Mesothelial cell of epicardium (in vitro differentiated cells): ENCODE measurements at regions not wholly inside any gene's neighbourhood (a gene's known extent, or its start where the extent isn't known, plus 50 kb on each side); places are given as distances from the start of the nearest gene placed in this dataset.

Source experiments
- DNase-seq, 2 experiments: peaks; one replicate each; pipeline ENCODE4 v3.0.0; 2021; ENCODE audit warnings: low spot score in 2 of 2; ENCODE audit not compliant: unreplicated experiment in 2 of 2
- H3K27ac Mint-ChIP-seq: 2 replicates; pipeline ENCODE4 v1.8.0; 2021; ENCODE audit warnings: mixed read lengths
- H3K27me3 Mint-ChIP-seq: 2 replicates; pipeline ENCODE4 v1.8.0; 2021; ENCODE audit warnings: low read depth, mixed read lengths
- H3K36me3 Mint-ChIP-seq: 2 replicates; pipeline ENCODE4 v1.8.0; 2021; ENCODE audit warnings: mixed read lengths
- H3K4me1 Mint-ChIP-seq: 2 replicates; pipeline ENCODE4 v1.8.0; 2021; ENCODE audit warnings: mixed read lengths
- H3K4me3 Mint-ChIP-seq: 2 replicates; pipeline ENCODE4 v1.8.0; 2021; ENCODE audit warnings: mild to moderate bottlenecking, moderate library complexity, mixed read lengths
- H3K9me3 Mint-ChIP-seq: 2 replicates; pipeline ENCODE4 v1.8.0; 2021; ENCODE audit warnings: mixed read lengths
- CTCF ChIP-seq: fragments of 200-600 bp; sonication (generic); IDR thresholded peaks from one replicate; pipeline ENCODE4 v1.5.0; 2021; ENCODE audit warnings: antibody characterized with exemption; ENCODE audit not compliant: unreplicated experiment

GRCh38 chr2:239670463-239671120, 269.8 kb upstream of the HDAC4 start:
- Mint-ChIP-seq H3K27me3 (peaks cover 23% of the 10 kb centered on the region), H3K4me1 (no peaks in the 10 kb centered on the region), H3K27ac (no peak overlapping the region), H3K4me3 (no peak overlapping the region), H3K9me3 (no peaks in the 10 kb centered on the region), H3K36me3 (no peaks in the 10 kb centered on the region)
- no peak for TF ChIP-seq CTCF
- no peak for DNase-seq

- no peak overlapping the region for H3K4me3 Mint-ChIP-seq
- TF ChIP-seq CTCF, result no peak
- no peak overlapping the region for H3K27ac Mint-ChIP-seq
- H3K36me3 Mint-ChIP-seq, result no peaks in the 10 kb centered on the region
- peaks cover under 1% of the 10 kb centered on the region for H3K9me3 Mint-ChIP-seq
- peaks cover 23% of the 10 kb centered on the region for H3K27me3 Mint-ChIP-seq
- DNase-seq, result peak in 1 of 2 experiments; percentile 27
- H3K4me1 Mint-ChIP-seq, result no peaks in the 10 kb centered on the region
Observed at GRCh38 chr2:239669899-239670460, 269.2 kb upstream of the HDAC4 start.

GRCh38 chr2:239669181-239669898, 268.5 kb upstream of the HDAC4 start:
- no peaks in the 10 kb centered on the region for H3K4me1 Mint-ChIP-seq
- no peaks in the 10 kb centered on the region for H3K36me3 Mint-ChIP-seq
- no peak overlapping the region for H3K4me3 Mint-ChIP-seq
- H3K9me3 Mint-ChIP-seq, result peaks cover 3% of the 10 kb centered on the region
- DNase-seq, result no peak
- peaks cover 23% of the 10 kb centered on the region for H3K27me3 Mint-ChIP-seq
- TF ChIP-seq CTCF, result no peak
- no peak overlapping the region for H3K27ac Mint-ChIP-seq

GRCh38 chr2:239668651-239669050, 267.8 kb upstream of the HDAC4 start:
- Mint-ChIP-seq H3K27ac (no peak overlapping the region), H3K4me1 (no peaks in the 10 kb centered on the region), H3K27me3 (peaks cover 24% of the 10 kb centered on the region), H3K9me3 (peaks cover 3% of the 10 kb centered on the region), H3K4me3 (no peak overlapping the region), H3K36me3 (no peaks in the 10 kb centered on the region)
- DNase-seq, result no peak
- no peak for TF ChIP-seq CTCF

GRCh38 chr2:239668042-239668441, 267.2 kb upstream of the HDAC4 start:
- TF ChIP-seq CTCF, result no peak
- Mint-ChIP-seq H3K27me3 (peaks cover 28% of the 10 kb centered on the region), H3K27ac (no peak overlapping the region), H3K4me1 (no peaks in the 10 kb centered on the region), H3K36me3 (no peaks in the 10 kb centered on the region), H3K9me3 (peaks cover 3% of the 10 kb centered on the region), H3K4me3 (no peak overlapping the region)
- no peak for DNase-seq
